GM11168 (cell line): ENCODE measurements at regions not wholly inside any gene's neighbourhood (a gene's known extent, or its start where the extent isn't known, plus 50 kb on each side); places are given as distances from the start of the nearest gene placed in this dataset.

ENCODE experiments used
- in situ Hi-C: fragments of 300-500 bp; cut with MboI; formaldehyde crosslinking; loops from one replicate; pipeline ENCODE4 v1.12.0; 2022; ENCODE audit warnings: low sequenced_read_pairs; ENCODE audit not compliant: unreplicated experiment

- in situ Hi-C loops: no loop called here
Measured at GRCh38 chr21:27614231-27614630, 647.3 kb upstream of the ADAMTS5 start.

GRCh38 chr21:27606422-27606821, 639.5 kb upstream of the ADAMTS5 start:
- in situ Hi-C loops: no loop called here

GRCh38 chr21:27596196-27596595, 629.3 kb upstream of the ADAMTS5 start:
- in situ Hi-C loops: no loop called here

GRCh38 chr21:27595716-27596115, 628.8 kb upstream of the ADAMTS5 start:
- in situ Hi-C loops: no loop called here

- in situ Hi-C loops: no loop called here
Measured at GRCh38 chr21:27590271-27590670, 623.4 kb upstream of the ADAMTS5 start.

GRCh38 chr21:27589781-27590180, 622.9 kb upstream of the ADAMTS5 start:
- in situ Hi-C loops: no loop called here

- in situ Hi-C loops: no loop called here
Measured at GRCh38 chr21:27586986-27587385, 620.1 kb upstream of the ADAMTS5 start.

GRCh38 chr21:27586326-27586725, 619.4 kb upstream of the ADAMTS5 start:
- in situ Hi-C loops: no loop called here

- in situ Hi-C loops: no loop called here
Measured at GRCh38 chr21:27584256-27584655, 617.4 kb upstream of the ADAMTS5 start.

- in situ Hi-C loops: no loop called here
Measured at GRCh38 chr21:27582948-27583430, 616.1 kb upstream of the ADAMTS5 start.

- in situ Hi-C loops: no loop called here
Measured at GRCh38 chr21:27582246-27582947, 615.5 kb upstream of the ADAMTS5 start.

- in situ Hi-C loops: no loop called here
Measured at GRCh38 chr21:27581168-27581567, 614.3 kb upstream of the ADAMTS5 start.

GRCh38 chr21:27580276-27580675, 613.4 kb upstream of the ADAMTS5 start:
- in situ Hi-C loops: no loop called here

GRCh38 chr21:27578741-27579265, 611.9 kb upstream of the ADAMTS5 start:
- in situ Hi-C loops: no loop called here

GRCh38 chr21:27572696-27573095, 605.8 kb upstream of the ADAMTS5 start:
- in situ Hi-C loops: no loop called here

GRCh38 chr21:27571706-27572105, 604.8 kb upstream of the ADAMTS5 start:
- in situ Hi-C loops: no loop called here

GRCh38 chr21:27570306-27570868, 603.5 kb upstream of the ADAMTS5 start:
- in situ Hi-C loops: no loop called here

GRCh38 chr21:27569831-27570230, 602.9 kb upstream of the ADAMTS5 start:
- in situ Hi-C loops: no loop called here

- in situ Hi-C loops: no loop called here
Measured at GRCh38 chr21:27569091-27569490, 602.2 kb upstream of the ADAMTS5 start.

GRCh38 chr21:27567381-27567780, 600.5 kb upstream of the ADAMTS5 start:
- in situ Hi-C loops: no loop called here

GRCh38 chr21:27566521-27566920, 599.6 kb upstream of the ADAMTS5 start:
- in situ Hi-C loops: no loop called here

- in situ Hi-C loops: no loop called here
Measured at GRCh38 chr21:27565364-27565763, 598.5 kb upstream of the ADAMTS5 start.
